GM12878 (cell line): ENCODE measurements at regions not wholly inside any gene's neighbourhood (a gene's known extent, or its start where the extent isn't known, plus 50 kb on each side); places are given as distances from the start of the nearest gene placed in this dataset.

Experiments used
- ATAC-seq: fragments of 200-7000 bp; cut with Tn5 transposase; 3 replicates; pipeline ENCODE4 v1.9.1; 2020; ENCODE audit warnings: mild to moderate bottlenecking, moderate library complexity
- BruUV-seq: library from RNA; stranded (reverse); fragments of 400-500 nt; replicated peaks from 2 replicates; lab custom pipeline; 2021; lab: Mats Ljungman, UMichigan
- CTCF ChIA-PET: fragments of 300-600 bp; sonication (Branson Sonifier 250); formaldehyde crosslinking; extraction: SDS; loops from one replicate; lab custom pipeline; 2021; ENCODE audit warnings: inconsistent platforms; lab: Yijun Ruan, JAX
- POLR2A ChIA-PET: fragments of 350-600 bp; formaldehyde crosslinking; extraction: SDS; loops from one replicate; lab custom pipeline; 2021; ENCODE audit warnings: inconsistent platforms; lab: Charles Lee
- RAD21 ChIA-PET: fragments of 300-600 bp; sonication (Branson Sonifier 250); formaldehyde crosslinking; loops from one replicate; lab custom pipeline; 2023; ENCODE audit warnings: antibody characterized with exemption; ENCODE audit not compliant: unreplicated experiment; lab: Charles Lee
- SMC1A ChIA-PET: fragments of 300-600 bp; sonication (Branson Sonifier 250); formaldehyde crosslinking; loops from one replicate; lab custom pipeline; 2023; ENCODE audit not compliant: unreplicated experiment, uncharacterized antibody; lab: Charles Lee
- DNase-seq: peaks from one replicate; pipeline ENCODE4 v3.0.0-alpha.2; 2011; ENCODE audit warnings: low read depth, low spot score
- FAIRE-seq: peaks from 3 replicates; lab custom pipeline; 2011; peaks lifted over from hg19 to GRCh38; lab: Jason Lieb, UNC
- H2AFZ ChIP-seq: 2 replicates; pipeline ENCODE4 v1.6.0; 2011; ENCODE audit warnings: low read depth, low read length, control low read depth; ENCODE audit not compliant: control insufficient read depth
- H3K27ac ChIP-seq: 2 replicates; pipeline ENCODE4 v1.5.1; 2011; ENCODE audit warnings: control low read depth; ENCODE audit not compliant: control insufficient read depth, insufficient read depth
- H3K27me3 ChIP-seq, 2 experiments: replicated peaks in 1 of 2; 2 replicates each; pipeline versions ENCODE4 v1.6.0 to v1.6.1; 2011; ENCODE audit warnings: low read length in 1 of 2; ENCODE audit not compliant: control insufficient read depth in 2 of 2, insufficient read depth in 2 of 2
- H3K36me3 ChIP-seq, 2 experiments: 2 replicates each; pipeline ENCODE4 v1.5.1; 2011; ENCODE audit warnings: low read length in 1 of 2; ENCODE audit not compliant: control insufficient read depth in 2 of 2, insufficient read depth in 2 of 2
- H3K4me1 ChIP-seq: 2 replicates; pipeline ENCODE4 v1.6.1; 2011; ENCODE audit warnings: mild to moderate bottlenecking, low read length, moderate library complexity, mixed read lengths; ENCODE audit not compliant: control insufficient read depth, insufficient read depth
- H3K4me2 ChIP-seq: 2 replicates; pipeline ENCODE4 v1.6.0; 2011; ENCODE audit warnings: control low read depth; ENCODE audit not compliant: control insufficient read depth, insufficient read depth
- H3K4me3 ChIP-seq: fragments of 200-600 bp; sonication (generic); 2 replicates; pipeline ENCODE4 v1.5.1; 2016
- H3K79me2 ChIP-seq: 2 replicates; pipeline ENCODE4 v1.6.0; 2011; ENCODE audit warnings: low read length; ENCODE audit not compliant: control insufficient read depth, insufficient read depth
- H3K9ac ChIP-seq: 2 replicates; pipeline ENCODE4 v1.8.0; 2011; ENCODE audit warnings: low read length, control low read depth, mixed read lengths; ENCODE audit not compliant: control insufficient read depth, insufficient read depth
- H3K9me3 ChIP-seq: replicated peaks from 3 replicates; pipeline ENCODE4 v1.5.1; 2011; ENCODE audit warnings: mild to moderate bottlenecking, low read length; ENCODE audit not compliant: control insufficient read depth, insufficient read depth
- H4K20me1 ChIP-seq: 2 replicates; pipeline ENCODE4 v1.6.0; 2011; ENCODE audit not compliant: control insufficient read depth, insufficient read depth
- BHLHE40 ChIP-seq, 2 experiments: fragments of 450-650 bp in 1 of 2; IDR thresholded peaks; 2 replicates each; pipeline ENCODE4 v1.6.1; 2011 to 2017; ENCODE audit warnings: low read depth in 2 of 2, borderline replicate concordance in 1 of 2, improper control_type of control experiment in 1 of 2, low read length in 1 of 2, mild to moderate bottlenecking in 1 of 2
- FOXM1 ChIP-seq: IDR thresholded peaks from 2 replicates; pipeline ENCODE4 v1.6.1; 2012; ENCODE audit warnings: low read depth, mild to moderate bottlenecking, inconsistent platforms, low read length, moderate library complexity
- KDM1A ChIP-seq: fragments of 200-600 bp; sonication (generic); IDR thresholded peaks from 2 replicates; pipeline ENCODE4 v1.6.1; 2016; ENCODE audit warnings: borderline replicate concordance
- MTA3 ChIP-seq: IDR thresholded peaks from 2 replicates; pipeline ENCODE4 v1.6.1; 2012; ENCODE audit warnings: low read length, inconsistent platforms, borderline replicate concordance
- MYC ChIP-seq: IDR thresholded peaks from 2 replicates; pipeline ENCODE4 v1.6.1; 2011; ENCODE audit warnings: mild to moderate bottlenecking, low read length, moderate library complexity, inconsistent platforms; ENCODE audit not compliant: insufficient read depth, insufficient replicate concordance, insufficient read length, severe bottlenecking
- NBN ChIP-seq: fragments of 450-650 bp; IDR thresholded peaks from 2 replicates; pipeline ENCODE4 v1.6.1; 2016
- NR2C1 ChIP-seq: fragments of 450-650 bp; IDR thresholded peaks from 2 replicates; pipeline ENCODE4 v1.6.1; 2017; ENCODE audit warnings: antibody characterized with exemption, mild to moderate bottlenecking, moderate library complexity
- NR2C2 ChIP-seq: IDR thresholded peaks from 2 replicates; pipeline ENCODE4 v1.6.1; 2011; ENCODE audit warnings: borderline replicate concordance, low read depth; ENCODE audit not compliant: control insufficient read depth, insufficient read length
- PAX8 ChIP-seq: fragments of 450-650 bp; IDR thresholded peaks from 2 replicates; pipeline ENCODE4 v1.6.1; 2017; ENCODE audit warnings: mild to moderate bottlenecking, moderate library complexity
- RAD21 ChIP-seq: IDR thresholded peaks from 2 replicates; pipeline ENCODE4 v1.6.1; 2011; ENCODE audit warnings: mild to moderate bottlenecking, low read depth, low read length, moderate library complexity; ENCODE audit not compliant: insufficient read depth
- SIN3A ChIP-seq: IDR thresholded peaks from 2 replicates; pipeline ENCODE4 v1.6.1; 2012; ENCODE audit warnings: low read depth, low read length, improper control_type of control experiment
- SMAD1 ChIP-seq: fragments of 450-650 bp; IDR thresholded peaks from 2 replicates; pipeline ENCODE4 v1.6.1; 2018; ENCODE audit warnings: mild to moderate bottlenecking, low read depth; ENCODE audit not compliant: partially characterized antibody
- SPI1 ChIP-seq: IDR thresholded peaks from 2 replicates; pipeline ENCODE4 v1.6.1; 2011; ENCODE audit warnings: low read depth, mild to moderate bottlenecking, low read length, moderate library complexity, borderline replicate concordance; ENCODE audit not compliant: insufficient read depth
- YBX1 ChIP-seq: fragments of 450-650 bp; IDR thresholded peaks from 2 replicates; pipeline ENCODE4 v1.6.1; 2016; ENCODE audit warnings: antibody characterized with exemption
- ZNF207 ChIP-seq: fragments of 450-650 bp; IDR thresholded peaks from 2 replicates; pipeline ENCODE4 v1.6.1; 2014; ENCODE audit warnings: antibody characterized with exemption, mild to moderate bottlenecking, borderline replicate concordance
- WGBS: methylation state at CpG from one replicate; pipeline ENCODE4 v1.1.6; 2016; ENCODE audit warnings: low lambda C conversion rate; ENCODE audit not compliant: insufficient replicate concordance, insufficient coverage; ENCODE audit errors: missing lambda C conversion rate; 5-methylcytosine and 5-hydroxymethylcytosine counted together
- in situ Hi-C: fragments of 300-500 bp; cut with MboI; formaldehyde crosslinking; loops from 9 replicates; pipeline ENCODE4 v1.14.3; 2018; ENCODE audit warnings: mixed read lengths
- intact Hi-C: fragments of 100-400 bp; cut with micrococcal nuclease; formaldehyde crosslinking; loops from one replicate; pipeline ENCODE4 v1.14.2; 2022; ENCODE audit not compliant: unreplicated experiment
- TF ChIP-seq, protein P1 (sequence below): fragments of 450-650 bp; formaldehyde crosslinking; IDR thresholded peaks from 2 replicates; pipeline ENCODE4 v1.5.0; 2022; ENCODE audit warnings: mild to moderate bottlenecking, missing genetic modification characterization
- TF ChIP-seq, protein P2 (sequence below): IDR thresholded peaks from 2 replicates; pipeline ENCODE4 v1.6.1; 2011; ENCODE audit warnings: mild to moderate bottlenecking, low read depth, low read length, moderate library complexity; ENCODE audit not compliant: insufficient replicate concordance
- TF ChIP-seq, protein P3 (sequence below): fragments of 450-650 bp; IDR thresholded peaks from 2 replicates; pipeline ENCODE4 v1.6.1; 2014; ENCODE audit warnings: mild to moderate bottlenecking

DNA sequence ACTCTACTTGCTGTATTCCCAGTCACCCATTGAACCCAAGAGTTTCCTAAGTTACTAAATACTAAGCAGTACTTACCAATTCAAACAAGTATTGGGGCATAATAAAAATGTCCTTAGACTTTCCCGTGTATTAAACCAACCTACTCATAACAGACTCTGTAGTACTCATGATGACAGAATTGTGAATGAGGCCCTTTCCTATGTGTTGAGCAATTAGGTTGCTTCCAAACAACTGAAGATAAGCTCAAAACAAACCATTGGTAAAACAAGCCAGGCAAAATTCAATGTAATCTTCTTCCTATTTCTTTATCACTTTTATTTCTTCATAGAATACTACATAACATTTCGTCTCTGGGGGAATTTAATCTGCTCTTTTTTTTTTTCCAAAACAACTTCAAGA, 106.5 kb upstream of the ANK3 start:
- Histone ChIP-seq H3K36me3 (no peaks in the 10 kb centered on the region), H3K9me3 (no peaks in the 10 kb centered on the region), H3K27me3 (no peaks in the 10 kb centered on the region; a peak in 1 of 4 replicates), H3K9ac (no peak overlapping the region), H4K20me1 (no peaks in the 10 kb centered on the region), H3K4me3 (no peak overlapping the region), H3K4me2 (no peak overlapping the region), H3K79me2 (no peaks in the 10 kb centered on the region), H3K27ac (no peak overlapping the region), H3K4me1 (no peaks in the 10 kb centered on the region), H2AFZ (no peak overlapping the region)
- RAD21 ChIA-PET, result no interaction called here
- 7% methylated on average over 2 of the region's 2 CpGs for WGBS
- ATAC-seq, result no peak
- SMC1A ChIA-PET, result interaction anchor here (0.8 to 0.9 kb wide), 2 partner anchors 12 to 15 kb away, joined by 3 read pairs; no protein-coding TSS in a partner anchor
- no peak for DNase-seq
- no peak for FAIRE-seq
- in situ Hi-C loops, result no loop called here
- intact Hi-C loops, result no loop called here
- CTCF ChIA-PET, result interaction anchor here (1.0 to 1.3 kb wide), 2 partner anchors 12 to 13 kb away, joined by 3 read pairs; no protein-coding TSS in a partner anchor
- POLR2A ChIA-PET, result no interaction called here
- BruUV-seq, result no TSS peak
- TF ChIP-seq FOXM1 (no peak), NR2C2 (no peak), SIN3A (no peak), YBX1 (no peak), PAX8 (no peak), NR2C1 (no peak), MYC (no peak), BHLHE40 (IDR thresholded peaks at IDR 0.05; ENCODE audit: borderline replicate concordance in 1 of 2, low read depth in 2 of 2, low read length in 1 of 2) (no peak), ZNF207 (no peak), SPI1 (no peak), MTA3 (no peak), SMAD1 (no peak), NBN (no peak), RAD21 (no peak), KDM1A (no peak)
- TF ChIP-seq, protein P1, sequence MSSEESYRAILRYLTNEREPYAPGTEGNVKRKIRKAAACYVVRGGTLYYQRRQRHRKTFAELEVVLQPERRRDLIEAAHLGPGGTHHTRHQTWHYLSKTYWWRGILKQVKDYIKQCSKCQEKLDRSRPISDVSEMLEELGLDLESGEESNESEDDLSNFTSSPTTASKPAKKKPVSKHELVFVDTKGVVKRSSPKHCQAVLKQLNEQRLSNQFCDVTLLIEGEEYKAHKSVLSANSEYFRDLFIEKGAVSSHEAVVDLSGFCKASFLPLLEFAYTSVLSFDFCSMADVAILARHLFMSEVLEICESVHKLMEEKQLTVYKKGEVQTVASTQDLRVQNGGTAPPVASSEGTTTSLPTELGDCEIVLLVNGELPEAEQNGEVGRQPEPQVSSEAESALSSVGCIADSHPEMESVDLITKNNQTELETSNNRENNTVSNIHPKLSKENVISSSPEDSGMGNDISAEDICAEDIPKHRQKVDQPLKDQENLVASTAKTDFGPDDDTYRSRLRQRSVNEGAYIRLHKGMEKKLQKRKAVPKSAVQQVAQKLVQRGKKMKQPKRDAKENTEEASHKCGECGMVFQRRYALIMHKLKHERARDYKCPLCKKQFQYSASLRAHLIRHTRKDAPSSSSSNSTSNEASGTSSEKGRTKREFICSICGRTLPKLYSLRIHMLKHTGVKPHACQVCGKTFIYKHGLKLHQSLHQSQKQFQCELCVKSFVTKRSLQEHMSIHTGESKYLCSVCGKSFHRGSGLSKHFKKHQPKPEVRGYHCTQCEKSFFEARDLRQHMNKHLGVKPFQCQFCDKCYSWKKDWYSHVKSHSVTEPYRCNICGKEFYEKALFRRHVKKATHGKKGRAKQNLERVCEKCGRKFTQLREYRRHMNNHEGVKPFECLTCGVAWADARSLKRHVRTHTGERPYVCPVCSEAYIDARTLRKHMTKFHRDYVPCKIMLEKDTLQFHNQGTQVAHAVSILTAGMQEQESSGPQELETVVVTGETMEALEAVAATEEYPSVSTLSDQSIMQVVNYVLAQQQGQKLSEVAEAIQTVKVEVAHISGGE (CRISPR knock-in tag), result no peak
- TF ChIP-seq, protein P2, sequence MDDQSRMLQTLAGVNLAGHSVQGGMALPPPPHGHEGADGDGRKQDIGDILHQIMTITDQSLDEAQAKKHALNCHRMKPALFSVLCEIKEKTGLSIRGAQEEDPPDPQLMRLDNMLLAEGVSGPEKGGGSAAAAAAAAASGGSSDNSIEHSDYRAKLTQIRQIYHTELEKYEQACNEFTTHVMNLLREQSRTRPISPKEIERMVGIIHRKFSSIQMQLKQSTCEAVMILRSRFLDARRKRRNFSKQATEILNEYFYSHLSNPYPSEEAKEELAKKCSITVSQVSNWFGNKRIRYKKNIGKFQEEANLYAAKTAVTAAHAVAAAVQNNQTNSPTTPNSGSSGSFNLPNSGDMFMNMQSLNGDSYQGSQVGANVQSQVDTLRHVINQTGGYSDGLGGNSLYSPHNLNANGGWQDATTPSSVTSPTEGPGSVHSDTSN, result no peak
- TF ChIP-seq, protein P3, sequence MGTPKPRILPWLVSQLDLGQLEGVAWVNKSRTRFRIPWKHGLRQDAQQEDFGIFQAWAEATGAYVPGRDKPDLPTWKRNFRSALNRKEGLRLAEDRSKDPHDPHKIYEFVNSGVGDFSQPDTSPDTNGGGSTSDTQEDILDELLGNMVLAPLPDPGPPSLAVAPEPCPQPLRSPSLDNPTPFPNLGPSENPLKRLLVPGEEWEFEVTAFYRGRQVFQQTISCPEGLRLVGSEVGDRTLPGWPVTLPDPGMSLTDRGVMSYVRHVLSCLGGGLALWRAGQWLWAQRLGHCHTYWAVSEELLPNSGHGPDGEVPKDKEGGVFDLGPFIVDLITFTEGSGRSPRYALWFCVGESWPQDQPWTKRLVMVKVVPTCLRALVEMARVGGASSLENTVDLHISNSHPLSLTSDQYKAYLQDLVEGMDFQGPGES, result no peak
